ENCODE measurements at regions not wholly inside any gene's neighbourhood (a gene's known extent, or its start where the extent isn't known, plus 50 kb on each side); places are given as distances from the start of the nearest gene placed in this dataset.

DNA sequence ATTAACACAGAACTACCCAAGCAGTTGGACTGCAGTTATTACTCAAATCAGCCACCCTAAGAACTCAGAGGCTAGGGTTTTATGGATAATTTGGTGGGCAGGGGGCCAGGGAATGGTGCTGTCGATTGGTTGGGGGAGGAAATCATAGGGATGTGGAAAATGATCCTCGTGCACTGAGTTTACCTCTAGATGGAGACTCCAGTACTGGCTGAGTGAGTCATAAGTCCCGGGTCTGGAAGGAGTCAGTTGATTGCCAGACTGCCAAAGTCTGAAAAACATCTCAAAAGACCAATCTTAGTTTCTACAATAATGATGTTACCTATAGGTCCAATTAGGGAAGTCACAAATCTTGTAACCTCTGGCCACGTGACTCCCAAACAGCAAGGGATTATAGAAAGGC lies 257.5 kb upstream of the PRMT6 start:
- TF ChIP-seq, protein P1, sequence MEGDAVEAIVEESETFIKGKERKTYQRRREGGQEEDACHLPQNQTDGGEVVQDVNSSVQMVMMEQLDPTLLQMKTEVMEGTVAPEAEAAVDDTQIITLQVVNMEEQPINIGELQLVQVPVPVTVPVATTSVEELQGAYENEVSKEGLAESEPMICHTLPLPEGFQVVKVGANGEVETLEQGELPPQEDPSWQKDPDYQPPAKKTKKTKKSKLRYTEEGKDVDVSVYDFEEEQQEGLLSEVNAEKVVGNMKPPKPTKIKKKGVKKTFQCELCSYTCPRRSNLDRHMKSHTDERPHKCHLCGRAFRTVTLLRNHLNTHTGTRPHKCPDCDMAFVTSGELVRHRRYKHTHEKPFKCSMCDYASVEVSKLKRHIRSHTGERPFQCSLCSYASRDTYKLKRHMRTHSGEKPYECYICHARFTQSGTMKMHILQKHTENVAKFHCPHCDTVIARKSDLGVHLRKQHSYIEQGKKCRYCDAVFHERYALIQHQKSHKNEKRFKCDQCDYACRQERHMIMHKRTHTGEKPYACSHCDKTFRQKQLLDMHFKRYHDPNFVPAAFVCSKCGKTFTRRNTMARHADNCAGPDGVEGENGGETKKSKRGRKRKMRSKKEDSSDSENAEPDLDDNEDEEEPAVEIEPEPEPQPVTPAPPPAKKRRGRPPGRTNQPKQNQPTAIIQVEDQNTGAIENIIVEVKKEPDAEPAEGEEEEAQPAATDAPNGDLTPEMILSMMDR (IDR thresholded peaks at IDR 0.05; ENCODE audit: low read depth, low read length, missing input control): no peak
- TF ChIP-seq YY1 (IDR thresholded peaks at IDR 0.05): no peak
- no peak for TF ChIP-seq ATF3 (IDR thresholded peaks at IDR 0.05)

Measured in liver (tissue), 3 donors.